Activated gamma-delta T cell treated with Interleukin-2 at 50 U/mL for 16 hours (primary cell): ENCODE measurements at regions not wholly inside any gene's neighbourhood (a gene's known extent, or its start where the extent isn't known, plus 50 kb on each side); places are given as distances from the start of the nearest gene placed in this dataset.
"Not testable (repeated sequence)": the region's sequence is repeated elsewhere in the genome, so short reads cannot be mapped to it uniquely, and the experiment has no call there.

ENCODE experiments used
- DNase-seq: peaks from one replicate; pipeline ENCODE4 v3.0.0-alpha.2; 2020

- DNase-seq = no peak
These were observed 100.3 kb upstream of the DOCK9 start for GRCh38 chr13:99078017-99078771.

GRCh38 chr13:99080131-99080530, 102.3 kb upstream of the DOCK9 start:
- no peak for DNase-seq

GRCh38 chr13:99083981-99084380, 106.1 kb upstream of the DOCK9 start:
- DNase-seq = no peak

GRCh38 chr13:99085139-99085807, 107.4 kb upstream of the DOCK9 start:
- DNase-seq = no peak

- DNase-seq = no peak
These were observed 108.0 kb upstream of the DOCK9 start for GRCh38 chr13:99085808-99086266.

- peak; percentile 67 for DNase-seq
These were observed 108.6 kb upstream of the DOCK9 start for GRCh38 chr13:99086267-99087097.

GRCh38 chr13:99087098-99087953, 109.5 kb upstream of the DOCK9 start:
- DNase-seq = peak; percentile 91

- no peak for DNase-seq
These were observed 110.2 kb upstream of the DOCK9 start for GRCh38 chr13:99087954-99088491.

- DNase-seq = no peak
These were observed 106.7 kb upstream of the UBAC2 start for GRCh38 chr13:99093997-99094396.

- DNase-seq = not testable (repeated sequence)
These were observed 98.8 kb upstream of the UBAC2 start for GRCh38 chr13:99101831-99102230.

- DNase-seq = no peak
These were observed 97.1 kb upstream of the UBAC2 start for GRCh38 chr13:99103536-99103935.

GRCh38 chr13:99104396-99104795, 96.3 kb upstream of the UBAC2 start:
- no peak for DNase-seq

- DNase-seq = no peak
These were observed 95.5 kb upstream of the UBAC2 start for GRCh38 chr13:99105160-99105559.

- no peak for DNase-seq
These were observed 87.3 kb upstream of the UBAC2 start for GRCh38 chr13:99113351-99113750.

- DNase-seq = no peak
These were observed 82.5 kb upstream of the UBAC2 start for GRCh38 chr13:99118179-99118578.

GRCh38 chr13:99119656-99120055, 81.0 kb upstream of the UBAC2 start:
- no peak for DNase-seq

GRCh38 chr13:99120751-99121150, 79.9 kb upstream of the UBAC2 start:
- no peak for DNase-seq

- no peak for DNase-seq
These were observed 78.5 kb upstream of the UBAC2 start for GRCh38 chr13:99122171-99122570.

GRCh38 chr13:99123101-99124045, 77.3 kb upstream of the UBAC2 start:
- DNase-seq = no peak

- DNase-seq = no peak
These were observed 76.6 kb upstream of the UBAC2 start for GRCh38 chr13:99124046-99124400.

- no peak for DNase-seq
These were observed 75.8 kb upstream of the UBAC2 start for GRCh38 chr13:99124794-99125316.
